Spleen (tissue), 11 donors: ENCODE measurements at regions not wholly inside any gene's neighbourhood (a gene's known extent, or its start where the extent isn't known, plus 50 kb on each side); places are given as distances from the start of the nearest gene placed in this dataset.

ENCODE experiments used
- DNase-seq: peaks from one replicate; pipeline ENCODE4 v3.0.0-alpha.2; 2020
- H3K27ac ChIP-seq, 8 donors: fragments of 200-600 bp; sonication (generic) in 7 of 8; 1 replicate in 4 of 8; 2 replicates in 4 of 8; pipeline versions ENCODE4 v1.5.0 to v1.8.0; 2016 to 2021; ENCODE audit warnings: inconsistent platforms in 4 of 8, mild to moderate bottlenecking in 4 of 8, moderate library complexity in 1 of 8
- H3K27me3 ChIP-seq, 7 donors: fragments of 200-600 bp; sonication (generic) in 6 of 7; replicated peaks in 1 of 7; 1 replicate in 4 of 7; 2 replicates in 3 of 7; pipeline versions ENCODE4 v1.5.0 to v1.8.0; 2016 to 2021; ENCODE audit warnings: inconsistent platforms in 3 of 7, mild to moderate bottlenecking in 1 of 7
- H3K36me3 ChIP-seq, 6 donors: fragments of 200-600 bp; sonication (generic) in 5 of 6; 1 replicate in 4 of 6; 2 replicates in 2 of 6; pipeline versions ENCODE4 v1.5.0 to v1.8.0; 2016 to 2021; ENCODE audit warnings: inconsistent platforms in 2 of 6
- H3K4me1 ChIP-seq, 6 donors: fragments of 200-600 bp; sonication (generic) in 5 of 6; 1 replicate in 3 of 6; 2 replicates in 3 of 6; pipeline versions ENCODE4 v1.5.0 to v1.8.0; 2016 to 2021; ENCODE audit warnings: inconsistent platforms in 3 of 6
- H3K4me3 ChIP-seq, 8 donors: fragments of 200-600 bp; sonication (generic) in 7 of 8; 1 replicate in 4 of 8; 2 replicates in 4 of 8; pipeline versions ENCODE4 v1.5.0 to v1.8.0; 2016 to 2021; ENCODE audit warnings: inconsistent platforms in 4 of 8, mild to moderate bottlenecking in 4 of 8, moderate library complexity in 2 of 8
- H3K9me3 ChIP-seq, 8 donors: fragments of 200-600 bp; sonication (generic) in 7 of 8; 1 replicate in 4 of 8; 2 replicates in 4 of 8; pipeline versions ENCODE4 v1.5.0 to v1.8.0; 2016 to 2021; ENCODE audit warnings: inconsistent platforms in 4 of 8
- CTCF ChIP-seq, 11 experiments: fragments of 200-600 bp in 7 of 11; fragments of 450-650 bp in 4 of 11; sonication (generic) in 4 of 11; IDR thresholded peaks in 8 of 11; conservative IDR thresholded peaks in 3 of 11; 1 replicate in 7 of 11; 2 replicates in 4 of 11; pipeline versions ENCODE4 v1.4.0 to v1.8.0; 2016 to 2021; ENCODE audit warnings: antibody characterized with exemption in 11 of 11, inconsistent platforms in 4 of 11, mild to moderate bottlenecking in 1 of 11
- POLR2A ChIP-seq, 3 donors: fragments of 450-650 bp; IDR thresholded peaks; one replicate each; pipeline ENCODE4 v1.5.1; 2017; ENCODE audit warnings: antibody characterized with exemption in 3 of 3, mild to moderate bottlenecking in 1 of 3
- POLR2AphosphoS5 ChIP-seq, 3 donors: sonication (generic); formaldehyde crosslinking; IDR thresholded peaks; one replicate each; pipeline ENCODE4 v1.5.1; 2017; ENCODE audit warnings: antibody characterized with exemption in 3 of 3
- WGBS, 5 donors: extraction: QIAGEN DNeasy Blood & Tissue Kit in 3 of 5; methylation state at CpG; one replicate each; pipeline versions ENCODE4 v1.1.5 to v1.1.7; 2013 to 2018; 5-methylcytosine and 5-hydroxymethylcytosine counted together
- intact Hi-C: fragments of 100-400 bp; cut with DNase I; formaldehyde crosslinking; loops from one replicate; pipeline ENCODE4 v1.15.0; 2023; ENCODE audit warnings: low total_unique reads
- donor health status: healthy with polysubstance abuse.
- donor health status: DM: no; HTN: no; CAD: no; lungs with moderate emphysema.
- donor health status: DM: no; HTN: no; CAD: no.
- donor health status: Bipolar disorder and iron deficiency.
- donor health status: healthy.
- donor health status: DM: no; HTN: no; CAD: no.
- donor health status: DM: yes; HTN: yes; CAD: no.

- no peak for DNase-seq
- no peaks in the 10 kb centered on the region for H3K27me3 ChIP-seq
- H3K4me3 ChIP-seq, result no peak overlapping the region
- TF ChIP-seq POLR2AphosphoS5 (IDR thresholded peaks at IDR 0.05), result no peak
- H3K27ac ChIP-seq, result no peak overlapping the region
- intact Hi-C loops, result no loop called here
- 57 to 72% (median 64%) methylated on average over 5 of the region's 5 CpGs for WGBS, 5 donors
- no peaks in the 10 kb centered on the region for H3K4me1 ChIP-seq
- no peaks in the 10 kb centered on the region for H3K36me3 ChIP-seq
- H3K9me3 ChIP-seq, result peaks cover 0 to 4% (median 0%) of the 10 kb centered on the region in 8 donors
These were observed 351.4 kb upstream of the LUZP2 start for GRCh38 chr11:24145411-24145810.

GRCh38 chr11:24153337-24153736 is 343.5 kb upstream of the LUZP2 start:
- intact Hi-C loops, result no loop called here
- 92 to 96% (median 95%) methylated on average over 1 of the region's 1 CpG for WGBS, 5 donors

GRCh38 chr11:24155792-24156191 is 341.1 kb upstream of the LUZP2 start:
- no peaks in the 10 kb centered on the region for H3K4me1 ChIP-seq
- WGBS, 5 donors, result 78 to 91% (median 82%) methylated on average over 4 to 7 of the region's 7 CpGs
- intact Hi-C loops, result no loop called here
- H3K27me3 ChIP-seq, result no peaks in the 10 kb centered on the region
- TF ChIP-seq POLR2AphosphoS5 (IDR thresholded peaks at IDR 0.05) (no peak), POLR2A (IDR thresholded peaks at IDR 0.05) (no peak)
- no peak overlapping the region for H3K4me3 ChIP-seq
- H3K36me3 ChIP-seq, result no peaks in the 10 kb centered on the region
- H3K9me3 ChIP-seq, result peaks cover 0 to 6% (median 0%) of the 10 kb centered on the region in 8 donors
- no peak for DNase-seq
- H3K27ac ChIP-seq, result no peak overlapping the region

More at GRCh38 chr11:24153337-24153736, 343.5 kb upstream of the LUZP2 start:
- peaks cover 0 to 7% (median 0%) of the 10 kb centered on the region in 8 donors for H3K9me3 ChIP-seq
- no peak for DNase-seq
- TF ChIP-seq POLR2A (IDR thresholded peaks at IDR 0.05) (no peak), POLR2AphosphoS5 (IDR thresholded peaks at IDR 0.05) (no peak)
- no peak overlapping the region for H3K27ac ChIP-seq
- no peaks in the 10 kb centered on the region for H3K27me3 ChIP-seq
- H3K4me1 ChIP-seq, result no peaks in the 10 kb centered on the region
- H3K36me3 ChIP-seq, result no peaks in the 10 kb centered on the region
- no peak overlapping the region for H3K4me3 ChIP-seq

GRCh38 chr11:24157316-24157715 is 339.5 kb upstream of the LUZP2 start:
- H3K36me3 ChIP-seq, result no peaks in the 10 kb centered on the region
- 35 to 63% (median 57%) methylated on average over 2 of the region's 2 CpGs for WGBS, 5 donors
- no peak overlapping the region for H3K4me3 ChIP-seq
- no peaks in the 10 kb centered on the region for H3K27me3 ChIP-seq
- no peaks in the 10 kb centered on the region for H3K4me1 ChIP-seq
- TF ChIP-seq POLR2A (IDR thresholded peaks at IDR 0.05), result no peak
- no peak for TF ChIP-seq CTCF (IDR thresholded peaks at IDR 0.05 in 8 of 11, conservative IDR thresholded peaks at IDR 0.05 in 3 of 11)
- no peak for TF ChIP-seq POLR2AphosphoS5 (IDR thresholded peaks at IDR 0.05)
- intact Hi-C loops, result no loop called here
- peaks cover 0 to 6% (median 0%) of the 10 kb centered on the region in 8 donors for H3K9me3 ChIP-seq
- no peak for DNase-seq
- H3K27ac ChIP-seq, result no peak overlapping the region

- TF ChIP-seq POLR2AphosphoS5 (IDR thresholded peaks at IDR 0.05), result no peak
- no peak for TF ChIP-seq CTCF (IDR thresholded peaks at IDR 0.05 in 8 of 11, conservative IDR thresholded peaks at IDR 0.05 in 3 of 11)
- TF ChIP-seq POLR2A (IDR thresholded peaks at IDR 0.05), result no peak
- no peak overlapping the region for H3K4me3 ChIP-seq
- H3K36me3 ChIP-seq, result no peaks in the 10 kb centered on the region
- no peaks in the 10 kb centered on the region for H3K27me3 ChIP-seq
- H3K27ac ChIP-seq, result no peak overlapping the region
- no peaks in the 10 kb centered on the region for H3K4me1 ChIP-seq
- peaks cover 0 to 6% (median 0%) of the 10 kb centered on the region in 8 donors for H3K9me3 ChIP-seq
- 88 to 97% (median 93%) methylated on average over 13 of the region's 13 CpGs for WGBS, 5 donors
- intact Hi-C loops, result no loop called here
- no peak for DNase-seq
These were observed 335.3 kb upstream of the LUZP2 start for GRCh38 chr11:24161587-24161986.

GRCh38 chr11:24163146-24163545 is 333.7 kb upstream of the LUZP2 start:
- intact Hi-C loops, result no loop called here
- H3K4me3 ChIP-seq, result no peak overlapping the region

More at GRCh38 chr11:24163146-24163545, 333.7 kb upstream of the LUZP2 start:
- H3K4me1 ChIP-seq, result no peaks in the 10 kb centered on the region
- WGBS, 5 donors, result 84 to 92% (median 89%) methylated on average over 3 of the region's 3 CpGs
- no peaks in the 10 kb centered on the region for H3K27me3 ChIP-seq
- no peak overlapping the region for H3K27ac ChIP-seq
- DNase-seq, result no peak
- TF ChIP-seq POLR2AphosphoS5 (IDR thresholded peaks at IDR 0.05) (no peak), POLR2A (IDR thresholded peaks at IDR 0.05) (no peak), CTCF (IDR thresholded peaks at IDR 0.05 in 8 of 11, conservative IDR thresholded peaks at IDR 0.05 in 3 of 11) (no peak)
- H3K9me3 ChIP-seq, result peaks cover 0 to 6% (median 0%) of the 10 kb centered on the region in 8 donors
- no peaks in the 10 kb centered on the region for H3K36me3 ChIP-seq
